Omental fat pad (tissue), 3 donors: ENCODE measurements at regions not wholly inside any gene's neighbourhood (a gene's known extent, or its start where the extent isn't known, plus 50 kb on each side); places are given as distances from the start of the nearest gene placed in this dataset.

Experiments
- ATAC-seq: fragments of 150-250 bp; one replicate; pipeline ENCODE4 v1.9.1; 2016; ENCODE audit warnings: mild to moderate bottlenecking, moderate library complexity; ENCODE audit not compliant: low FRiP score
- DNase-seq: peaks from one replicate; pipeline ENCODE4 v3.0.0-alpha.2; 2019; ENCODE audit warnings: low spot score
- TF ChIP-seq, protein P1 (sequence below), 3 donors: fragments of 450-650 bp; IDR thresholded peaks; one replicate each; pipeline ENCODE4 v1.5.1; 2016 to 2017; ENCODE audit warnings: antibody characterized with exemption in 3 of 3, mild to moderate bottlenecking in 3 of 3, moderate library complexity in 2 of 3

DNA sequence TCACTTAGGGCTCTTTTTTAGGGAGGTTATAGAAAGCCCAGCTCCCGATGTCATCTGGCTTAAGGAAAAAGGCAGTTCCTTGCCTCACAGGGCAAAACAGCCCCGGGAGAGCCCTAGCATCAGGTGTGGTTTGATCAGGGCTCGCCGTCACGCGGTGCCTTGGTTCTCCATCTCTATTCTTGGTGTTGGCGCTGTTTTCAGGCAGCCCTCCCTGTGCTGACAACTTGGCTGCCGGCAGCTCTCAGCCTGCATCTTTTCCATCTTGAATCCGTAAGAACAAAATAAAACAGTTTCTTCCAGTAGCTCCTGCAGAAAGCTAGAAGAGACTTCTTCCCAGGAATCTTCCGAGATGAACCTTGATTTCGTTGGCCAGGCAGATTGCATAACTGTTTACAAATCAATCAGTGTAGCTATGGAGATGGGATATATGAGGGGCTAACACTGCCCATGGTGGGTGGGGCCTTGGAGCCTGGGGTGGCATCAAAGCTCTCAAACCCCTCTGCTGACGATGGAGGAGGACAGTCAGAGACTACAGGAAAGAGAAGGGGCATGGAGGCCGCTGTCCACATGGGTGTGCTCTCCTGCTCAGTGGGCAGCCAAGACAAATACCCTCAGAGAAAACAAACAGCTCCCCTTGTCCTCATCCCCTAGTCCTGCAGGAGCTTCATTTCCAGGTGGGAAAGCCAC, 370.7 kb upstream of the C1orf174 start:
- DNase-seq, result no peak
- ATAC-seq, result no peak
- TF ChIP-seq, protein P1, sequence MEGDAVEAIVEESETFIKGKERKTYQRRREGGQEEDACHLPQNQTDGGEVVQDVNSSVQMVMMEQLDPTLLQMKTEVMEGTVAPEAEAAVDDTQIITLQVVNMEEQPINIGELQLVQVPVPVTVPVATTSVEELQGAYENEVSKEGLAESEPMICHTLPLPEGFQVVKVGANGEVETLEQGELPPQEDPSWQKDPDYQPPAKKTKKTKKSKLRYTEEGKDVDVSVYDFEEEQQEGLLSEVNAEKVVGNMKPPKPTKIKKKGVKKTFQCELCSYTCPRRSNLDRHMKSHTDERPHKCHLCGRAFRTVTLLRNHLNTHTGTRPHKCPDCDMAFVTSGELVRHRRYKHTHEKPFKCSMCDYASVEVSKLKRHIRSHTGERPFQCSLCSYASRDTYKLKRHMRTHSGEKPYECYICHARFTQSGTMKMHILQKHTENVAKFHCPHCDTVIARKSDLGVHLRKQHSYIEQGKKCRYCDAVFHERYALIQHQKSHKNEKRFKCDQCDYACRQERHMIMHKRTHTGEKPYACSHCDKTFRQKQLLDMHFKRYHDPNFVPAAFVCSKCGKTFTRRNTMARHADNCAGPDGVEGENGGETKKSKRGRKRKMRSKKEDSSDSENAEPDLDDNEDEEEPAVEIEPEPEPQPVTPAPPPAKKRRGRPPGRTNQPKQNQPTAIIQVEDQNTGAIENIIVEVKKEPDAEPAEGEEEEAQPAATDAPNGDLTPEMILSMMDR (IDR thresholded peaks at IDR 0.05), result no peak

DNA sequence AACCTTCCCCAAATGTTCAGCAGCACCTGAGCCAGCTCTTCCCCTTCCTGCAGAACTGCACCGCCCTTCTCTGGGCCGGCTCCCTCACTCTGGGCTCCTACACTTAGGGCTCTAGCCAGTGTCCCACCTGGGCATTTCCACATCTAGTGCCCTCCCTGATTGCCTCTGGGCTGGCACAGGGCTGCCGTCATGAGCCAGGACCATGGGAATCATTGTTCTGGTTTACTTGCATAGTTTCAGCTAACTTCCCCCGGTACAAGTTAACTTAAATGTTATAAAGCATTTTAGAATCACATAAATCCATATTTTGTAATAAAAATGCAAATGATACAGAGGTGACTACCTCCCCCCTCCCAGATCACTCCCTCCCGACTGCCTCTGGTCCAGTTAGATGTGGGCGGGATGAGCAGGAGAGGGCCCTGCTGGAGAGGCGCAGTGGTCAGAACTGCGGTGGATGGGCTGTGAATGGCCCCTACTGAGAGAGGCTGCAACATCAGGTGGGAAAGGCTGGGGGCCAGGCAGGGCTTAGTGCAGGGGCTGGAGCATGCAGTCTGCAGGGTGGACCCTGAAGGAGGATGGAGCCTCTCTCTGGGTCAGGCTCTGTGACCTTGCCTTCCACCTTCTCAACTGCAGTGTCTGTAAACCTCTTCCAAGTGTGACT, 371.4 kb upstream of the C1orf174 start:
- no peak for ATAC-seq
- TF ChIP-seq, protein P1 (IDR thresholded peaks at IDR 0.05), result no peak

DNA sequence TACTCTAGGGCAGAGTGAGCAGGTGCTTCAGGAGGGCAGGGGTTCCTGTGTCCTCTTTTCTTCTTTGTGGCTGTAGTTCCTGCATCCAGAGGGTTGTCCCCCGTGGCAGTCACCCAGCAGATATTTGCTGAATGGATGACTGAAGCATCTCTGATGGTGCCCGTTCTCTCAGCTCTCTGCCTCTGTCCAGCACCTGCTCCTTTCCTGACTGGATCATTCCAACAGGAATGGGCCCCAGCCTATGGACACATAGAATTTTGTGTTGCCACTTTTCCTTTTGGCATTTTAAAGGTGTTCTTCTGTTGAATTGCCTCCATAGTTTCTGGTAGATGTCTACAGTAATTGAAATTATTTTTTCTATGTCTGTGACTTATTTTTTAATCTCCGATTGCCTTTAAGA, 372.5 kb upstream of the C1orf174 start:
- TF ChIP-seq, protein P1 (IDR thresholded peaks at IDR 0.05), result no peak
- ATAC-seq, result no peak

More for the DNA sequence above, 371.4 kb upstream of the C1orf174 start:
- DNase-seq, result no peak

DNA sequence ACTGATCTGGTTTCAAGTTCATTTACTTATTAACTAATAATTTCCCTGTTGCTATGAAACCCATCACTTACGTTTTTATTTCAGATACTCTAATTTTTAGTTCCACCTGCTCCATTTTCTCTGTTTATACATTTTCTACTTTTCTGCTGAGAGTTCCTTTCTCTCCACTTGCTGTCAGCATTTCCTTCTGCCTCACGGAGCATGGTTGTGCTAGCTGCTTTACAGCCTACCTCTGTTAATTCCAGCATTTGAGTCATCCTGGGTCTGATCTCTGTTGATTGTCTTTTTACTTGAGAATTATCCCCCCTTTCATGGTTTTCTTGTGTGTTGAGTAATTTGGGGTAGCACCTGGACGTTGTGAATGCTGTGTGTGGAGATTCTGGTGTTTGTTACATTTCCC, 373.2 kb upstream of the C1orf174 start:
- TF ChIP-seq, protein P1 (IDR thresholded peaks at IDR 0.05), result no peak
- DNase-seq (no peak), ATAC-seq (no peak)

More for the DNA sequence above, 372.5 kb upstream of the C1orf174 start:
- no peak for DNase-seq

DNA sequence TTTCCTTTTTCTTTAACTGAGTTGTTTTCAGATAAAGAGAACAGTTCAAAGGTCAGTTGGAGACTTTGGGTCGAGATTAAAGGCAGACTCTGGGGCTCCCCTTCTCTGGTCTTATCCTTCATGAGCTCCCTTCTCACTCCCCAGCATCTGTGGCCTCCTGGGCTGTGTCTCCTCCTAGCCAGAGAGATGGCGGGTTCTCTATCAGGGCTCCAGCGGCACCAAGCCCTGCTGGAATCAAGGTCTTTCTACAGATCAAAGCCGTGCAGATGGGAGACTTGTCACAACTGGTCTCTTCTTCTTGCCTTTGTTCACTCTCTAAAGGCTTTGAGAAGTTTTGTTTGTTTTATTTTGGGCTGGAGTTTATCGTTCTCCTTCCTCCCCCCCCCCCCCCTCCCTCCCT, 373.7 kb upstream of the C1orf174 start:
- TF ChIP-seq, protein P1 (IDR thresholded peaks at IDR 0.05), result no peak
- ATAC-seq, result no peak
- DNase-seq, result no peak

DNA sequence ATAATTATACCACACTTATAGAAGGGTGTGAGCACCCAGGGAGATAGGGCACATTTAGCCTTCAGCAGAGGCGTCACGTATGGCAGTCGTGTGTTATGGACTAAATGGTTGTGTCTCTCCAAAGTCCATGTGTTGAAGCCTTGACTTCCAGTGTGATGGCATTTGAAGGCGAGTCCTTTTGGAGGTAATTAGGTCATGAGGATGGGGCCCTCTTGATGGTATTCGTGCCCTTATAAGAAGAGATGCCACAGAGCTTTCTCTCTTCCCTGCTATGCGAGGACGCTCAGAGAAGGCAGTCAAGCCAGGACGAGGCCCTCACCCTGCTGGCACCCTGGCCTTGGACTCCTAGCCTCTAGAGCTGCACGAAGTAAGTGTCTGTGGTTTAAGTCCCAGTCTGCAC, 375.0 kb upstream of the C1orf174 start:
- ATAC-seq (no peak), DNase-seq (no peak)
- TF ChIP-seq, protein P1 (IDR thresholded peaks at IDR 0.05), result no peak

DNA sequence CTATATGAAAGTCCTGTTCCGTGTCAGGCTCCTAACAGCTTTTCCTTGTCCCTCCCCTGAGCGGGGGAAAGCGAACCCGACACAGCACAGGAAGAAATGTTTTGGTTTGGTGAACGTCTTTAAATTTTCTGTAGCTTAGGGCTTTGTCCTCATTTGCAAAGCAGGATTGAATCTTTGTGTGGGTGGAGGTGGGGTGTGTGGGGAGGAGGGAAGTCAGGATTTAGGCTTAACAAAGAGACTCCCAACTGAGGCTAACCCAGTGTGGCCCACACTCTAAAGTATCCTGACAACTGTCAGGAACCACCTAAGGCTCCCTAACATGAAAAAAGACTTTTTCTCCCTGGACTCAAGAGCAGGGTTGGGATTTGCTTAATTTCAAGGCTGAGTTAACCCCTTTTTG, 376.2 kb upstream of the C1orf174 start:
- DNase-seq (no peak), ATAC-seq (no peak)
- TF ChIP-seq, protein P1 (IDR thresholded peaks at IDR 0.05), result no peak
